Prostate gland (tissue), 2 donors: ENCODE measurements at regions not wholly inside any gene's neighbourhood (a gene's known extent, or its start where the extent isn't known, plus 50 kb on each side); places are given as distances from the start of the nearest gene placed in this dataset.

Experiments
- POLR2A ChIP-seq: fragments of 450-650 bp; IDR thresholded peaks from one replicate; pipeline ENCODE4 v1.6.1; 2016; ENCODE audit warnings: antibody characterized with exemption, mild to moderate bottlenecking
- POLR2AphosphoS5 ChIP-seq: sonication (generic); formaldehyde crosslinking; IDR thresholded peaks from one replicate; pipeline ENCODE4 v1.6.1; 2017; ENCODE audit warnings: antibody characterized with exemption
- TF ChIP-seq, protein P1 (sequence below), 4 experiments: fragments of 200-600 bp in 2 of 4; fragments of 450-650 bp in 2 of 4; sonication (generic) in 2 of 4; IDR thresholded peaks; 1 replicate in 3 of 4; 2 replicates in 1 of 4; pipeline ENCODE4 v1.5.1; 2016 to 2019; ENCODE audit warnings: antibody characterized with exemption in 4 of 4, mild to moderate bottlenecking in 2 of 4, moderate library complexity in 2 of 4

- TF ChIP-seq POLR2A: no peak
- no peak for TF ChIP-seq POLR2AphosphoS5
- TF ChIP-seq, protein P1, sequence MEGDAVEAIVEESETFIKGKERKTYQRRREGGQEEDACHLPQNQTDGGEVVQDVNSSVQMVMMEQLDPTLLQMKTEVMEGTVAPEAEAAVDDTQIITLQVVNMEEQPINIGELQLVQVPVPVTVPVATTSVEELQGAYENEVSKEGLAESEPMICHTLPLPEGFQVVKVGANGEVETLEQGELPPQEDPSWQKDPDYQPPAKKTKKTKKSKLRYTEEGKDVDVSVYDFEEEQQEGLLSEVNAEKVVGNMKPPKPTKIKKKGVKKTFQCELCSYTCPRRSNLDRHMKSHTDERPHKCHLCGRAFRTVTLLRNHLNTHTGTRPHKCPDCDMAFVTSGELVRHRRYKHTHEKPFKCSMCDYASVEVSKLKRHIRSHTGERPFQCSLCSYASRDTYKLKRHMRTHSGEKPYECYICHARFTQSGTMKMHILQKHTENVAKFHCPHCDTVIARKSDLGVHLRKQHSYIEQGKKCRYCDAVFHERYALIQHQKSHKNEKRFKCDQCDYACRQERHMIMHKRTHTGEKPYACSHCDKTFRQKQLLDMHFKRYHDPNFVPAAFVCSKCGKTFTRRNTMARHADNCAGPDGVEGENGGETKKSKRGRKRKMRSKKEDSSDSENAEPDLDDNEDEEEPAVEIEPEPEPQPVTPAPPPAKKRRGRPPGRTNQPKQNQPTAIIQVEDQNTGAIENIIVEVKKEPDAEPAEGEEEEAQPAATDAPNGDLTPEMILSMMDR (IDR thresholded peaks at IDR 0.05): no peak
Observed at GRCh38 chr6:1111361-1111760, 200.5 kb upstream of the FOXQ1 start.
